WTC11 (cell line): ENCODE measurements at regions not wholly inside any gene's neighbourhood (a gene's known extent, or its start where the extent isn't known, plus 50 kb on each side); places are given as distances from the start of the nearest gene placed in this dataset.

Experiments
- ATAC-seq: fragments of 200-7000 bp; cut with Tn5 transposase; 2 replicates; pipeline ENCODE4 v1.10.0; 2021; ENCODE audit warnings: mild to moderate bottlenecking, moderate library complexity
- CTCF ChIA-PET: fragments of 300-600 bp; sonication (Branson Sonifier 250); formaldehyde crosslinking; loops from one replicate; lab custom pipeline; 2021; ENCODE audit warnings: antibody characterized with exemption; lab: Charles Lee
- POLR2A ChIA-PET: fragments of 350-600 bp; sonication (Branson Sonifier 250); formaldehyde crosslinking; loops from one replicate; lab custom pipeline; 2021; ENCODE audit warnings: antibody characterized with exemption; lab: Charles Lee
- DNase-seq: peaks from one replicate; pipeline ENCODE4 v3.0.0; 2021; ENCODE audit warnings: low spot score
- H3K27ac Mint-ChIP-seq: 2 replicates; pipeline ENCODE4 v1.8.0; 2021; ENCODE audit warnings: mixed read lengths
- H3K27me3 Mint-ChIP-seq: 2 replicates; pipeline ENCODE4 v1.8.0; 2021; ENCODE audit warnings: low read depth, mild to moderate bottlenecking, moderate library complexity, mixed read lengths
- H3K36me3 Mint-ChIP-seq: 2 replicates; pipeline ENCODE4 v1.8.0; 2021; ENCODE audit warnings: mixed read lengths
- H3K4me1 Mint-ChIP-seq: 2 replicates; pipeline ENCODE4 v1.8.0; 2022; ENCODE audit warnings: mixed read lengths
- H3K4me3 Mint-ChIP-seq: 2 replicates; pipeline ENCODE4 v1.8.0; 2021; ENCODE audit warnings: mild to moderate bottlenecking, moderate library complexity, mixed read lengths
- H3K9me3 Mint-ChIP-seq: 2 replicates; pipeline ENCODE4 v1.8.0; 2021; ENCODE audit warnings: mixed read lengths
- AFF4 ChIP-seq: sonication (generic); formaldehyde crosslinking; IDR thresholded peaks from 2 replicates; pipeline ENCODE4 v1.8.1; 2023; ENCODE audit warnings: mild to moderate bottlenecking, missing genetic modification reagents, borderline replicate concordance
- ATF6 ChIP-seq: sonication (generic); formaldehyde crosslinking; IDR thresholded peaks from 2 replicates; pipeline ENCODE4 v1.8.1; 2023; ENCODE audit warnings: mild to moderate bottlenecking, missing genetic modification reagents
- CTCF ChIP-seq: fragments of 200-600 bp; IDR thresholded peaks from 2 replicates; pipeline ENCODE4 v1.8.0; 2022; ENCODE audit warnings: antibody characterized with exemption
- E2F4 ChIP-seq: sonication (generic); formaldehyde crosslinking; IDR thresholded peaks from 2 replicates; pipeline ENCODE4 v1.8.1; 2022; ENCODE audit warnings: low read depth, mild to moderate bottlenecking, moderate library complexity, missing genetic modification reagents, borderline replicate concordance
- E2F5 ChIP-seq: sonication (generic); formaldehyde crosslinking; IDR thresholded peaks from 2 replicates; pipeline ENCODE4 v1.8.1; 2022; ENCODE audit warnings: mild to moderate bottlenecking, moderate library complexity, missing genetic modification reagents
- ELF4 ChIP-seq: sonication (generic); formaldehyde crosslinking; IDR thresholded peaks from 2 replicates; pipeline ENCODE4 v1.8.1; 2022; ENCODE audit warnings: low read depth, mild to moderate bottlenecking, moderate library complexity, missing genetic modification reagents
- ESRRA ChIP-seq: sonication (generic); formaldehyde crosslinking; IDR thresholded peaks from 2 replicates; pipeline ENCODE4 v1.8.1; 2022; ENCODE audit warnings: mild to moderate bottlenecking, missing genetic modification reagents, borderline replicate concordance
- FOXP1 ChIP-seq: sonication (generic); formaldehyde crosslinking; IDR thresholded peaks from 2 replicates; pipeline ENCODE4 v1.8.0; 2022; ENCODE audit warnings: missing genetic modification reagents, mild to moderate bottlenecking, moderate library complexity, borderline replicate concordance
- KAT7 ChIP-seq: sonication (generic); formaldehyde crosslinking; IDR thresholded peaks from 2 replicates; pipeline ENCODE4 v1.8.1; 2023; ENCODE audit warnings: missing genetic modification reagents, mild to moderate bottlenecking, borderline replicate concordance
- MLX ChIP-seq: sonication (generic); formaldehyde crosslinking; IDR thresholded peaks from 2 replicates; pipeline ENCODE4 v1.8.1; 2023; ENCODE audit warnings: mild to moderate bottlenecking, missing genetic modification reagents, moderate library complexity
- NFATC4 ChIP-seq: fragments of 250-450 bp; sonication (Bioruptor Pico); IDR thresholded peaks from 2 replicates; pipeline ENCODE4 v1.9.0; 2021; ENCODE audit warnings: mild to moderate bottlenecking
- RELA ChIP-seq: sonication (generic); formaldehyde crosslinking; IDR thresholded peaks from 2 replicates; pipeline ENCODE4 v1.8.1; 2022; ENCODE audit warnings: missing genetic modification reagents, mild to moderate bottlenecking, borderline replicate concordance
- SMAD4 ChIP-seq: sonication (generic); formaldehyde crosslinking; IDR thresholded peaks from 2 replicates; pipeline ENCODE4 v1.8.0; 2022; ENCODE audit warnings: mild to moderate bottlenecking, missing genetic modification reagents
- ZBTB43 ChIP-seq: sonication (generic); formaldehyde crosslinking; IDR thresholded peaks from 2 replicates; pipeline ENCODE4 v1.8.1; 2023; ENCODE audit warnings: mild to moderate bottlenecking, missing genetic modification reagents
- ZNF138 ChIP-seq: sonication (generic); formaldehyde crosslinking; conservative IDR thresholded peaks from 2 replicates; pipeline ENCODE4 v1.8.1; 2022; ENCODE audit warnings: mild to moderate bottlenecking, moderate library complexity, missing genetic modification reagents
- ZNF425 ChIP-seq: fragments of 250-450 bp; sonication (Bioruptor Pico); conservative IDR thresholded peaks from 2 replicates; pipeline ENCODE4 v1.9.0; 2021; ENCODE audit warnings: mild to moderate bottlenecking
- ZNF512 ChIP-seq: sonication (generic); formaldehyde crosslinking; IDR thresholded peaks from 2 replicates; pipeline ENCODE4 v1.8.1; 2022; ENCODE audit warnings: missing genetic modification reagents, borderline replicate concordance
- ZNF671 ChIP-seq: fragments of 250-450 bp; sonication (Bioruptor Pico); IDR thresholded peaks from 2 replicates; pipeline ENCODE4 v1.8.0; 2021; ENCODE audit warnings: mild to moderate bottlenecking

GRCh38 chr13:33937373-33938098, 119.6 kb downstream of the RFC3 start (continued):
- no peak for TF ChIP-seq AFF4 (CRISPR knock-in tag)

GRCh38 chr13:33940256-33940655, 122.3 kb downstream of the RFC3 start:
- ATAC-seq, result no peak
- no peak overlapping the region for H3K4me3 Mint-ChIP-seq
- H3K27me3 Mint-ChIP-seq, result no peaks in the 10 kb centered on the region
- CTCF ChIA-PET, result no interaction called here
- peaks cover 10% of the 10 kb centered on the region for H3K36me3 Mint-ChIP-seq
- no peak for DNase-seq
- H3K9me3 Mint-ChIP-seq, result peaks cover 11% of the 10 kb centered on the region
- POLR2A ChIA-PET, result no interaction called here
- H3K4me1 Mint-ChIP-seq, result peaks cover 44% of the 10 kb centered on the region
- no peak overlapping the region for H3K27ac Mint-ChIP-seq
- TF ChIP-seq ZBTB43 (CRISPR knock-in tag) (no peak), NFATC4 (CRISPR knock-in tag) (no peak), ZNF138 (CRISPR knock-in tag) (no peak), ESRRA (CRISPR knock-in tag) (no peak), E2F4 (CRISPR knock-in tag) (no peak), KAT7 (no peak), CTCF (no peak), ATF6 (CRISPR knock-in tag) (no peak), ZNF425 (CRISPR knock-in tag) (no peak), E2F5 (no peak), FOXP1 (CRISPR knock-in tag) (no peak), SMAD4 (CRISPR knock-in tag) (no peak), MLX (CRISPR knock-in tag) (no peak), ELF4 (no peak), ZNF671 (CRISPR knock-in tag) (no peak), ZNF512 (CRISPR knock-in tag) (no peak), RELA (no peak)
